ENCODE measurements at regions not wholly inside any gene's neighbourhood (a gene's known extent, or its start where the extent isn't known, plus 50 kb on each side); places are given as distances from the start of the nearest gene placed in this dataset.

DNA sequence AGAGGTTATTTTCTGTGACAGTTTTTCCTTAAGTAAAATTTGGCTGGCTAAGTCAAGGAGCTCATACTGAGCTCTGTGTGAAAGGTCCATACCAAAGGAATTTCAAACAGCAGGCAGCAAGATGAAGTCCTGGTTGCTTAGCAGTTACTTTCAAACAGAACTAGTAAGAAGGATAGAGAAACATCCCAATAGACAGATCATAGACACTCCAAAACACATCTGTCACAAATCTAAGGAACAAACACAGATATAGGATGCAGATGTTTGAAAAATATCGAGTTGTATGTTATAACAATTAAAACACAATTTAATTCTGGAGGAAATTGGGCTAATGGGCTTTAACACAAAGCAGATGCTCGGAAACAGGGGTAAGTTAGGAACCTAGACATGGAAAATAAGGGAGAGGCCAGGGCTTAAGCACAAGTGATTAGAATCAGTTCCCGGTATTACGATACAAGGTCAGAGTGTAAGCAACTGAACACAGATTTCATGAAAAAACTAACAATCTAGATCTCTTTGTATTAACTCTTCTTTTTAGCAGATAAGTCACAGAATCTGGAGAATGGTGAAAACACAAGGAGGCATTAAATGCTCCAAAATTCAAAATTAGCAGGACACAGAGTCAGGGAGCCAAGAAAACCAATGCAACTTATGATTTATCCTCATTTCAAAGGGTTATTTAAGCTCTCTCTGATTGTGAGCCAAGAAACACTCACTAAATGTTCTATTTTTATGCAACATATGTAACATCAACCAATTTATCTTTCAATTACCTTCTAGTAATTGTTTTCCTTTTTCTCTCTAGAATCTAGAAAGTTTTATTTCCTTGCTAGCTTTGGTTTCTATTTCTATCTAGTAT, 1992.9 kb upstream of the PCDH20 start:
- H3K27ac ChIP-seq = no peak overlapping the region
- H3K4me1 ChIP-seq = no peaks in the 10 kb centered on the region
- intact Hi-C loops (cut with DNase I) = no loop called here
- TF ChIP-seq, protein P1, sequence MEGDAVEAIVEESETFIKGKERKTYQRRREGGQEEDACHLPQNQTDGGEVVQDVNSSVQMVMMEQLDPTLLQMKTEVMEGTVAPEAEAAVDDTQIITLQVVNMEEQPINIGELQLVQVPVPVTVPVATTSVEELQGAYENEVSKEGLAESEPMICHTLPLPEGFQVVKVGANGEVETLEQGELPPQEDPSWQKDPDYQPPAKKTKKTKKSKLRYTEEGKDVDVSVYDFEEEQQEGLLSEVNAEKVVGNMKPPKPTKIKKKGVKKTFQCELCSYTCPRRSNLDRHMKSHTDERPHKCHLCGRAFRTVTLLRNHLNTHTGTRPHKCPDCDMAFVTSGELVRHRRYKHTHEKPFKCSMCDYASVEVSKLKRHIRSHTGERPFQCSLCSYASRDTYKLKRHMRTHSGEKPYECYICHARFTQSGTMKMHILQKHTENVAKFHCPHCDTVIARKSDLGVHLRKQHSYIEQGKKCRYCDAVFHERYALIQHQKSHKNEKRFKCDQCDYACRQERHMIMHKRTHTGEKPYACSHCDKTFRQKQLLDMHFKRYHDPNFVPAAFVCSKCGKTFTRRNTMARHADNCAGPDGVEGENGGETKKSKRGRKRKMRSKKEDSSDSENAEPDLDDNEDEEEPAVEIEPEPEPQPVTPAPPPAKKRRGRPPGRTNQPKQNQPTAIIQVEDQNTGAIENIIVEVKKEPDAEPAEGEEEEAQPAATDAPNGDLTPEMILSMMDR (IDR thresholded peaks at IDR 0.05) = no peak
- no peaks in the 10 kb centered on the region for H3K9me3 ChIP-seq
- no peaks in the 10 kb centered on the region for H3K27me3 ChIP-seq (ENCODE audit: low read depth)
- H3K4me3 ChIP-seq = no peak overlapping the region
- no peaks in the 10 kb centered on the region for H3K36me3 ChIP-seq
- DNase-seq (no peak), ATAC-seq (no peak)

DNA sequence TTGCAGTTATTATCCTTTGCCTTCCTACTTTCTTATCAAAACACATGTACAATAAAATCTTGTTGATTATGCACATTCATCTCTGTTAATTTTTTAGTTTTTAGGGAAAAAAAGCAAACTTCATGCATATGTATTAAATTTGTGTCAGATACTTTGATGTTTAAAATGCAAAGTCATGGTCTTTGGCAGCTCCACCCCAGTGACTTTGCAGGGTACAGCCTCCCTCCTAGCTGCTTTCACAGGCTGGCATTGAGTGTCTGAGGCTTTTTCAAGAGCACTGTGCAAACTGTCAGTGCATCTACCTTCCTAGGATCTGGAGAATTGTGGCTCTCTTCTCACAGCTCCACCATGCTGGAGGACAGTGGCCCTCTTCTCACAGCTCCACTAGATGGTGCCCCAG, 1988.1 kb upstream of the PCDH20 start:
- H3K36me3 ChIP-seq = no peaks in the 10 kb centered on the region
- no peak overlapping the region for H3K27ac ChIP-seq
- no peak overlapping the region for H3K4me3 ChIP-seq
- no peaks in the 10 kb centered on the region for H3K4me1 ChIP-seq
- H3K27me3 ChIP-seq (ENCODE audit: low read depth) = no peaks in the 10 kb centered on the region
- TF ChIP-seq, protein P1 (IDR thresholded peaks at IDR 0.05) = no peak
- DNase-seq = no peak
- intact Hi-C loops (cut with DNase I) = no loop called here
- H3K9me3 ChIP-seq = no peaks in the 10 kb centered on the region
- no peak for ATAC-seq

DNA sequence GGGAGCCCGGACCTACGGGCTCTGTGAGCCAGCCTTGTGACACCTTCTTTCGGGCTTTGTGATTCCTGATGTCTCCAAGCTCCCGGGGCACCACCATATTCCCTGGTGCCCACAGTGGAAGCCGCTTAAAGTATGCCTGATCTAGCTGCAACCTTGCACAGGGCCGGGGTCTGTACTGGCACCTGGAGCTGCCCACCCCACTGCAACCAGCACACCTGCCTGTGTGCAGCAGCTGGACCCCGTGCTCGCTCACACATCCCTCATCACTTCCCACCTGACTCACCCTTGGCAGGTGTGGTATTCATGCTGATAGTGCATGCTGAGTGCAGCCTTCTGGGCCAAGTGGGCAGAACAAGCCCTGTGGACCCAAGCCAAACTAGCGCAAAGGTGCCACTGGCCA, 1981.1 kb upstream of the PCDH20 start:
- Histone ChIP-seq H3K27ac (no peak overlapping the region), H3K4me3 (no peak overlapping the region), H3K27me3 (ENCODE audit: low read depth) (no peaks in the 10 kb centered on the region), H3K4me1 (no peaks in the 10 kb centered on the region), H3K36me3 (no peaks in the 10 kb centered on the region), H3K9me3 (no peaks in the 10 kb centered on the region)
- intact Hi-C loops (cut with DNase I) = no loop called here
- no peak for DNase-seq
- no peak for ATAC-seq
- TF ChIP-seq, protein P1 (IDR thresholded peaks at IDR 0.05) = no peak

DNA sequence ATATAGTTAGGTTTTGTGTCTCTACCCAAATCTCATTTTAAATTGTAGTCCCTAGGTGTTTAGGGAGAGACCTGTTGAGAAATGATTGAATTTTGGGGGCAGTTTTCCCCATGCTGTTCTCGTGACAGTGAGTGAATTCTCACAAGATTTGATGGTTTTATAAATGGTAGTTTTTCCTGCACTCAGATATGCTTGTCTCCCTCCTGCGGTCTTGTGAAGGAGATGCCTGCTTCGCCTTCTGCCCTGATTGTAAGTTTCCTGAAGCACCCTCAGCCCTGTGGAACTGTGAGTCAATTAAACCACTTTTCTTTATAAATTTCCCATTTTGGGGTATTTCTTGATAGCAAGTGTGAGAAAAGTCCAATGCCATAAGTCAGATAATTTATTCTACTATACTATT, 1977.5 kb upstream of the PCDH20 start:
- ATAC-seq (no peak), DNase-seq (no peak)
- H3K4me1 ChIP-seq = no peaks in the 10 kb centered on the region
- no peaks in the 10 kb centered on the region for H3K27me3 ChIP-seq (ENCODE audit: low read depth)
- intact Hi-C loops (cut with DNase I) = no loop called here
- H3K27ac ChIP-seq = no peak overlapping the region
- TF ChIP-seq, protein P1 (IDR thresholded peaks at IDR 0.05) = no peak
- no peak overlapping the region for H3K4me3 ChIP-seq
- H3K36me3 ChIP-seq = no peaks in the 10 kb centered on the region
- H3K9me3 ChIP-seq = no peaks in the 10 kb centered on the region

DNA sequence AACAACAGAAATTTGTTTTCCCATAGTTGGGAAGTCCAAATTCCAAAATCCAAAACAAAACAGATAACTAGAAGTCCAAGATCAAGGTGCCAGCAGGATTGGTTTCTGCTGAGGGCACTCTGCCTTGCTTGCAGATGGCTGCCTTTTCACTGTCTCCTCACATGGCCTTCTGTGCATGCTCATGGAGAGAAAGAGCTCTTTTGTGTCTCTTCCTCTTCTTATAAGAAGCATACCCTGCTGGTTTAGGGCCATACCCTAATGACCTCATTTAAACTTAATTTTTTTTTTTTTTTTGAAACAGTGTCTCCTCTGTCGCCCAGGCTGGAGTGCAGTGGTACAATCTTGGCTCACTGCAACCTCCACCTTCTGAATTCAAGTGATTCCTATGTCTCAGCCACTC, 1974.1 kb upstream of the PCDH20 start:
- no peak overlapping the region for H3K27ac ChIP-seq
- no peak for DNase-seq
- intact Hi-C loops (cut with DNase I) = no loop called here
- no peaks in the 10 kb centered on the region for H3K4me1 ChIP-seq
- TF ChIP-seq, protein P1 (IDR thresholded peaks at IDR 0.05) = no peak
- H3K27me3 ChIP-seq (ENCODE audit: low read depth) = no peaks in the 10 kb centered on the region
- ATAC-seq = no peak
- no peaks in the 10 kb centered on the region for H3K9me3 ChIP-seq
- no peak overlapping the region for H3K4me3 ChIP-seq
- H3K36me3 ChIP-seq = no peaks in the 10 kb centered on the region

Measured in lower lobe of right lung (tissue), 2 donors.